ENCODE measurements at regions not wholly inside any gene's neighbourhood (a gene's known extent, or its start where the extent isn't known, plus 50 kb on each side); places are given as distances from the start of the nearest gene placed in this dataset.
"Not testable (repeated sequence)": the region's sequence is repeated elsewhere in the genome, so short reads cannot be mapped to it uniquely, and the experiment has no call there.

GRCh38 chr7:81482600-81483186, 287.2 kb downstream of the HGF start:
- no peak for DNase-seq (ENCODE audit: low read depth in 2 of 2)

- DNase-seq (ENCODE audit: low read depth in 2 of 2): no peak
Observed at GRCh38 chr7:81478664-81479063, 291.2 kb downstream of the HGF start.

- DNase-seq (ENCODE audit: low read depth in 2 of 2): not testable (repeated sequence)
Observed at GRCh38 chr7:81478201-81478600, 291.6 kb downstream of the HGF start.

- DNase-seq (ENCODE audit: low read depth in 2 of 2): no peak
Observed at GRCh38 chr7:81473236-81473635, 296.6 kb downstream of the HGF start.

GRCh38 chr7:81470724-81471379, 299.0 kb downstream of the HGF start:
- DNase-seq (ENCODE audit: low read depth in 2 of 2): no peak

GRCh38 chr7:81469869-81470723, 299.8 kb downstream of the HGF start:
- peak; percentile 7 to 8 for DNase-seq (ENCODE audit: low read depth in 2 of 2)

- DNase-seq (ENCODE audit: low read depth in 2 of 2): no peak
Observed at GRCh38 chr7:81469153-81469868, 300.5 kb downstream of the HGF start.

GRCh38 chr7:81468526-81468925, 301.3 kb downstream of the HGF start:
- no peak for DNase-seq (ENCODE audit: low read depth in 2 of 2)

- DNase-seq (ENCODE audit: low read depth in 2 of 2): no peak
Observed at GRCh38 chr7:81467964-81468363, 301.9 kb downstream of the HGF start.

GRCh38 chr7:81462672-81463071, 307.2 kb downstream of the HGF start:
- DNase-seq (ENCODE audit: low read depth in 2 of 2): no peak

GRCh38 chr7:81460250-81461045, 309.4 kb downstream of the HGF start:
- no peak for DNase-seq (ENCODE audit: low read depth in 2 of 2)

GRCh38 chr7:81459485-81459884, 310.4 kb downstream of the HGF start:
- DNase-seq (ENCODE audit: low read depth in 2 of 2): no peak

GRCh38 chr7:81457852-81458522, 311.9 kb downstream of the HGF start:
- no peak for DNase-seq (ENCODE audit: low read depth in 2 of 2)

- DNase-seq (ENCODE audit: low read depth in 2 of 2): not testable (repeated sequence)
Observed at GRCh38 chr7:81453770-81454169, 316.1 kb downstream of the HGF start.

GRCh38 chr7:81449105-81449504, 320.7 kb downstream of the HGF start:
- no peak for DNase-seq (ENCODE audit: low read depth in 2 of 2)

- DNase-seq (ENCODE audit: low read depth in 2 of 2): no peak
Observed at GRCh38 chr7:81447351-81447952, 322.4 kb downstream of the HGF start.

GRCh38 chr7:81446212-81446611, 323.6 kb downstream of the HGF start:
- no peak for DNase-seq (ENCODE audit: low read depth in 2 of 2)

GRCh38 chr7:81445462-81445861, 324.4 kb downstream of the HGF start:
- no peak for DNase-seq (ENCODE audit: low read depth in 2 of 2)

GRCh38 chr7:81441750-81442149, 328.1 kb downstream of the HGF start:
- DNase-seq (ENCODE audit: low read depth in 2 of 2): no peak

- DNase-seq (ENCODE audit: low read depth in 2 of 2): no peak
Observed at GRCh38 chr7:81439591-81439990, 330.3 kb downstream of the HGF start.
